Thymus (tissue), 11 donors: ENCODE measurements at regions not wholly inside any gene's neighbourhood (a gene's known extent, or its start where the extent isn't known, plus 50 kb on each side); places are given as distances from the start of the nearest gene placed in this dataset.
"Not testable (repeated sequence)": the region's sequence is repeated elsewhere in the genome, so short reads cannot be mapped to it uniquely, and the experiment has no call there.

Experiments
- DNase-seq, 9 donors: peaks; one replicate each; pipeline ENCODE4 v3.0.0-alpha.2; 2013; ENCODE audit warnings: low spot score in 9 of 9, low read depth in 6 of 9, missing footprints in 1 of 9
- H3K27ac ChIP-seq, 2 donors: one replicate each; pipeline ENCODE4 v1.5.1; 2013; ENCODE audit warnings: control low read depth in 1 of 2, low read depth in 1 of 2, low read length in 1 of 2, mild to moderate bottlenecking in 1 of 2, moderate library complexity in 1 of 2
- H3K27me3 ChIP-seq, 2 donors: one replicate each; pipeline ENCODE4 v1.5.1; 2013; ENCODE audit warnings: low read length in 1 of 2; ENCODE audit not compliant: control insufficient read depth in 2 of 2, insufficient read depth in 1 of 2
- H3K36me3 ChIP-seq, 2 donors: one replicate each; pipeline ENCODE4 v1.5.1; 2013; ENCODE audit warnings: low read length in 1 of 2, mild to moderate bottlenecking in 1 of 2, moderate library complexity in 1 of 2; ENCODE audit not compliant: control insufficient read depth in 2 of 2, insufficient read depth in 2 of 2
- H3K4me1 ChIP-seq, 2 donors: one replicate each; pipeline ENCODE4 v1.5.1; 2013; ENCODE audit warnings: low read length in 2 of 2; ENCODE audit not compliant: control insufficient read depth in 2 of 2, insufficient read depth in 2 of 2
- H3K4me3 ChIP-seq, 2 donors: one replicate each; pipeline ENCODE4 v1.5.1; 2013; ENCODE audit warnings: low read length in 2 of 2, control low read depth in 1 of 2, mild to moderate bottlenecking in 1 of 2
- H3K9me3 ChIP-seq, 2 donors: one replicate each; pipeline ENCODE4 v1.5.1; 2013; ENCODE audit warnings: low read length in 1 of 2, mild to moderate bottlenecking in 1 of 2; ENCODE audit not compliant: control insufficient read depth in 2 of 2, insufficient read depth in 1 of 2
- WGBS: extraction: QIAGEN DNeasy Blood & Tissue Kit; methylation state at CpG from one replicate; pipeline ENCODE4 v1.1.7; 2013; 5-methylcytosine and 5-hydroxymethylcytosine counted together
- donor health status: healthy.

DNA sequence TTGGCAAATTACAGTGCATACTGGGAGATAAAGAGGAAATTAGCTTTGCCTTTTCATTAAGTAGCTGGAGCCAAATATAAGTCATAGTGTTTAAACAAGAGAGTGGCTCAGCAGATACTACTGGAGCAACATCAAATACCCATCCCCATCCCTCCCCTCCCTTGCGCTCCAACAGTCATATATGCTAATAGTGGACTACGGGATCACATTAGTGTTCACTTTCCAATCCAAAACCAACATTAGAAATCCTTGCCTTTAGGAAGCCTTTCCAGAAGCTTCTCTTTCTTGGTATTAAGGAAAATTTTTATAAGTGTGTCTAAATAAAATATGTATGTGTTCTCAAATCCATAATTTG is 1669.3 kb downstream of the SUCLG1 start:
- H3K36me3 ChIP-seq: no peaks in the 10 kb centered on the region
- no peaks in the 10 kb centered on the region for H3K27me3 ChIP-seq
- no peak overlapping the region for H3K27ac ChIP-seq
- H3K4me3 ChIP-seq: no peak overlapping the region
- H3K4me1 ChIP-seq: no peaks in the 10 kb centered on the region
- WGBS: 96% methylated on average over 2 of the region's 2 CpGs
- DNase-seq: no peak
- no peaks in the 10 kb centered on the region for H3K9me3 ChIP-seq

DNA sequence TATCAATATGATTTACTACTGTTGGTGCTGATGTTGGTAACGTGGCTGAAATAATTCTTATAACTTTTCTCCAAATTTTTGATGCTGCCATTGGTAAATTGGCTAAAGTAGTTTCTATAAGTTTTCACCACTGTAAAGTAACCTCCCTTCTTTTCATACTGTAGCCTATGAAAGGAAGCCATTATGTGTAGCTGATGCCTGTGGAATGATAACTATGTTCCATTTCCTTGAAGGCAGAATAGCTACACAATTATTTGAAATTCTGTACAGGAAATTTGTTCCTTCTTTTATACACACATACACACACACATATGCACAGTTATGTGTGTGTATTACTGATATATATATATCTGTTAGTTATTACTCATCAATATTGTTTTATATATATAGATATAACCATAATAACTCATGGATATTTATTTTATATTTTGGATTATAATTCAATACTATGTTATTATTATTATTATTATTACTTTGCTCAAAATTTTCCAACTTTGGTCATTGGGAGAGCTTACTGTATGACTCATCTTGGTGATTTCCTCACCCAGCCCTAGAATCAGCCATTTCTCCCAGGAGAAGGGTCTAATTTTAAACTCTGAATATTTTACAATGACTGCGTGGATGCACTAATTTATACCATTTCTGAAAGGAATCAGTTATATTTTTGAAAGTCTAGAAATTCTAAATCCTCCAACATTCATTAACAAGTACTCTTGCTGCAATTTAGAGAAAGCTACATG is 1677.7 kb downstream of the SUCLG1 start:
- 72% methylated on average over 2 of the region's 2 CpGs for WGBS

DNA sequence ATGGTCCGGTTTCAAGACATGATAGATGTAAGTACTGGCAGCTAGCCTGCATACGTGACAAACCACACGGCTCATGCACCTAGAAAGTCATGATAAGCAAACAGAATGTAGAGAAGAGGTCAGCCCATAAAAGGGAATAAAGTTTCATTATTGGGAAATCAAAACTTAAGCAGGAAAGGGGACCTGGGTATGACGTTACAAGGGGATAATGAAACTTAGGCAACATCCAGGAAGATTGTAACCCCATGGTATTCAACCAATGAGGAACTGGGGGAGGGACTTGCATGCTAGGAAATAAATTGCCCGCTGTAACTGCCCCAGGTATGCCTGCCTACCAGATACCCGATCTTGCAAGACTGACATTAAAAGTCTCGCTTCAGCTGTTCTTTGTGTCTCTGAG is 1679.0 kb downstream of the SUCLG1 start:
- no peaks in the 10 kb centered on the region for H3K36me3 ChIP-seq
- no peaks in the 10 kb centered on the region for H3K4me1 ChIP-seq
- DNase-seq: no peak
- H3K4me3 ChIP-seq: no peak overlapping the region
- H3K9me3 ChIP-seq: no peaks in the 10 kb centered on the region
- no peak overlapping the region for H3K27ac ChIP-seq
- WGBS: 93% methylated on average over 7 of the region's 7 CpGs
- H3K27me3 ChIP-seq: no peaks in the 10 kb centered on the region

More for the DNA sequence above, 1677.7 kb downstream of the SUCLG1 start:
- no peak overlapping the region for H3K4me3 ChIP-seq
- no peak overlapping the region for H3K27ac ChIP-seq
- no peaks in the 10 kb centered on the region for H3K36me3 ChIP-seq
- H3K9me3 ChIP-seq: no peaks in the 10 kb centered on the region
- H3K27me3 ChIP-seq: no peaks in the 10 kb centered on the region
- H3K4me1 ChIP-seq: no peaks in the 10 kb centered on the region
- no peak for DNase-seq

DNA sequence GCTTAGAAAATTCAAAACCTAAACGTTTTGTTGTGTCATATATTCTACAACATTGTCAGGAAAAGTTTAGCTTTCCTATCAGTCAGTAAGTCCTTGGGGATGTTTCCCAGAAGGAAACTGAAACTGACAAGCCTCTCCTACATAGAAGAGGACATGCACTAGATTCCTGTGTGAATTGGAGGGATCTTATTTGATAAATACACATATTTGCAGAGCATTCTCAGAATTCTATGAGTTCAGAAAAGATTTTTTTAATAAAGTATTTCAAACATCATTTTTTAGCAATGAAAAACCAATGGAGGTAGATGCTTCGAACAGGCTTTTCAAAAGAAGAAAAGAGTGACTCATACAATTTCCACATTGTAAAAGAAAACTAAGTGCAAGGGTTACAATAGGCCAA is 1706.7 kb downstream of the SUCLG1 start:
- DNase-seq: no peak
- WGBS: 83% methylated on average over 2 of the region's 2 CpGs
- Histone ChIP-seq H3K36me3 (no peaks in the 10 kb centered on the region), H3K27ac (no peak overlapping the region), H3K4me1 (no peaks in the 10 kb centered on the region), H3K27me3 (no peaks in the 10 kb centered on the region), H3K4me3 (no peak overlapping the region), H3K9me3 (peaks cover 0 to 3% of the 10 kb centered on the region in 2 donors)

DNA sequence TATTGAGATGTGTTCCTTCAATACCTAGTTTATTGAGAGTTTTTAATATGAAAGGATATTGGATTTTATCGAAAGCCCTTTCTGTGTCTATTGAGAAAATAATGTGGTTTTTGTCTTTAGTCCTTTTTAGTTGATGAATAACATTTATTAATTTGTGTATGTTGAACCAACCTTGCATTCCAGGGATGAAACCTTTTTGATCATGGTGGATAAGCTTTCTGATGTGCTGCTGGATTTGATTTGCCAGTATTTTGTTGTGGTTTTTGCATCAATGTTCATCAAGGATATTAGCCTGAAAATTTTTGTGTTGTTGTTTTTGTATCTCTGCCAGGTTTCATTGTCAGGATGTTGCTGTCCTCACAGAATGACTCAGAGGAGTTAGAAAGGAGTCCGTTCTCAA is 1710.4 kb downstream of the SUCLG1 start:
- Histone ChIP-seq H3K9me3 (peaks cover 0 to 3% of the 10 kb centered on the region in 2 donors), H3K27me3 (no peaks in the 10 kb centered on the region), H3K27ac (no peak overlapping the region), H3K36me3 (no peaks in the 10 kb centered on the region), H3K4me1 (no peaks in the 10 kb centered on the region), H3K4me3 (no peak overlapping the region)
- WGBS: 92% methylated on average over 2 of the region's 2 CpGs
- DNase-seq: no peak

DNA sequence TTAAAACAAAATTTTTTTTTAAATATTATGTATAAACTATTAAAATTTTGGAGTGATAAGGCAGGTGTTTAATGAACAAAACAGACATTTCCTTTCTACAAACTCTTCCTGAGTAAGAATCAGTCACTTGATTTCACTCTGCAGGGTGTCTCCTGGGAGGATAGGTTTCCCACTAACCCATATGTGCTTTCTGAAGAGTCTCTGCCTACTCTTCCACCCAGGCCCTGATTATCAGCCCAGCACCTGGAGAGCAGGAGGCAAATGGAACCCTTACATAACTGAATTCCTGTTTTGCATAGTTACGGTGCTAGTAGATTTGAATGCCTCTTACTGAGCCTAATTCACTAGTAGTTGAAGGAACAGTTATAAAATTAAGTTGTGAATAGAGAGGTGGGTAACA is 1718.6 kb downstream of the SUCLG1 start:
- Histone ChIP-seq H3K27ac (no peak overlapping the region), H3K27me3 (no peaks in the 10 kb centered on the region), H3K36me3 (no peaks in the 10 kb centered on the region), H3K4me1 (no peaks in the 10 kb centered on the region), H3K4me3 (no peak overlapping the region), H3K9me3 (peaks cover 0 to under 1% of the 10 kb centered on the region in 2 donors)
- 87% methylated on average over 1 of the region's 1 CpG for WGBS
- DNase-seq: no peak

DNA sequence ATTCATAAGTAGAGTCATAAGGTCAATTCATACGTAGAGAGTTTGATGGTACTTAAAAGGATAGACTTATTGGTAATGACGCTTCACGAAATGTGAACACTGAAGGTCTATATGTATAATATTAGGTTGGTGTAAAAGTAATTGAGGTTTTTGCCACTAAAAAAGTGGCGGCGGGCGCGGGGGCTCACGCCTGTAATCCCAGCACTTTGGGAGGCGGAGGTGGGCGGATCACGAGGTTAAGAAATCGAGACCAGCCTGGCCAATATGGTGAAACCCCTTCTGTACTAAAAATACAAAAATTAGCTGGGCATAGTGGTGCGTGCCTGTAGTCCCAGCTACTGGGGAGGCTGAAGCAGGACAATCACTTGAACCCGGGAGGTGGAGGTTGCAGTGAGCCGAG is 1721.1 kb downstream of the SUCLG1 start:
- DNase-seq, H3K4me1 ChIP-seq, H3K9me3 ChIP-seq, H3K27me3 ChIP-seq, H3K36me3 ChIP-seq, H3K4me3 ChIP-seq, H3K27ac ChIP-seq: not testable (repeated sequence)
- 97% methylated on average over 15 of the region's 15 CpGs for WGBS

DNA sequence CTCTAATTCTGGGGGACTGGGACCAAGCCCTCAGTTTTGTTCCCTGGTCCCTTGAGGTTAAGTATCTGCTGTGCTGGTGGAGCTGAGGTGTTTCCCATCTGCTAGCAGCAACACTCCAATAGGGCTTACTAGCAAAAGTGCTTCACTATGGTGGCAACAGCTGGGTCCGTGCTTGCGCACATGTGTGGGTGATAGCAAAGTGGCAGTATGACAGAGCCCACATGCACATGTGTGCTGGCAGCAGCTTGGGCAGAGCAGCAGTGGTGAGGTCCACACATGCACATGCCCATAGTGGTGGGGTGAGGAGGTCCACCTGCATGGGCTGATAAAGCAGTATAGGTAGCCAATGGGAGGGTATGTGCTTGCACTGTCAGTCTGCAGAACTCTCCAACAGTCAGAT is 1723.7 kb downstream of the SUCLG1 start:
- DNase-seq: no peak
- H3K27ac ChIP-seq: no peak overlapping the region
- H3K4me1 ChIP-seq: no peaks in the 10 kb centered on the region
- H3K4me3 ChIP-seq: no peak overlapping the region
- H3K9me3 ChIP-seq: peaks cover 0 to 4% of the 10 kb centered on the region in 2 donors
- H3K27me3 ChIP-seq: no peaks in the 10 kb centered on the region
- WGBS: 97% methylated on average over 2 of the region's 2 CpGs
- no peaks in the 10 kb centered on the region for H3K36me3 ChIP-seq

DNA sequence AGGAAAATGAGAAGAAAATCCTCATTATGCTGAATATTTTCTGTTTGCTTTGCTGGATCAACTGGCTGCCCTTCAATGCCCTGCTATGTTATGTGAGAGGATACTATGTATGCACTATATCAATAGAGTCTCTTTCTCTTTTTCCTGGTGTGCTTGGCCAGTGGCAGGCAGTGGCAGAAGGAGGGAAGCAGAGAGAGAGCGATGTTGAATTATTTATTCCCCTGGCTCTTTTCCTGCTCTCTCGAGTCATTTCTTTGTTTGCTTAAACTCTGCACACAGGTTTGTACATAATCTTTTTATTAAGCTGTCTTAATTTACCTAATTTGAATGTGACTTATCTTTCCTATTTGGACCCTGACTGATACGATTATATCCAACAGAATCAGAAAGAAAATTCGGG is 1727.3 kb downstream of the SUCLG1 start:
- H3K36me3 ChIP-seq: no peaks in the 10 kb centered on the region
- no peak for DNase-seq
- no peak overlapping the region for H3K27ac ChIP-seq
- no peaks in the 10 kb centered on the region for H3K27me3 ChIP-seq
- no peak overlapping the region for H3K4me3 ChIP-seq
- peaks cover 0 to 4% of the 10 kb centered on the region in 2 donors for H3K9me3 ChIP-seq
- H3K4me1 ChIP-seq: no peaks in the 10 kb centered on the region
- WGBS: 87% methylated on average over 4 of the region's 4 CpGs
